ENCODE measurements at regions not wholly inside any gene's neighbourhood (a gene's known extent, or its start where the extent isn't known, plus 50 kb on each side); places are given as distances from the start of the nearest gene placed in this dataset.

DNA sequence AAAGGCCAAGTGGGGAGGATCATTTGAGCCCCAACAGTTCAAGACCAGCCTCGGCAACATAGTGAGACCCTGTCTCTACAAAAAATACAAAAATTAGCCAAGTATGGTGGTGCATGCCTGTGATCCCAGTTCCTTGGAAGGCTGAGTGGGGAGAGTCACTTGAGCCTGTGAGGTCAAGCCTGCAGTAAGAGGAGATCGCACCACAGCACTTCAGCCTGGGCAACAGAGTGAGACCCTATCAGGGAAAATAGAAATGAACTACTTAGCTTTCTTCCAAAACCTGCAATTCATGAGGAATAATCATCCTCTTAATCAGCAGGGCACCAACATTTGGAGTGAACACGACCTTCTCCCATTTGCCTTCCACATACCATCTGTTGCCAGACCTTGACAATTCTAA, 96.1 kb downstream of the OR2K2 start:
- no peak overlapping the region for H3K9ac ChIP-seq (ENCODE audit: low read length in 3 of 3)
- H3K36me3 ChIP-seq (ENCODE audit: control insufficient read depth in 2 of 3, insufficient read depth in 3 of 3, low read length in 3 of 3), result no peaks in the 10 kb centered on the region
- no peaks in the 10 kb centered on the region for H3K9me3 ChIP-seq (ENCODE audit: control insufficient read depth in 2 of 3, insufficient read depth in 1 of 3, low read length in 3 of 3)
- H3K4me3 ChIP-seq (ENCODE audit: low read length in 3 of 3), result no peak overlapping the region
- no peak for TF ChIP-seq CTCF (IDR thresholded peaks at IDR 0.05; ENCODE audit: borderline replicate concordance, extremely low read depth, insufficient read depth)
- DNase-seq (no peak), FAIRE-seq (no peak)
- no peak overlapping the region for H3K27ac ChIP-seq (ENCODE audit: low read depth in 2 of 2, low read length in 2 of 2)
- no peaks in the 10 kb centered on the region for H3K27me3 ChIP-seq (ENCODE audit: control insufficient read depth, insufficient read depth, low read length)
- intact Hi-C loops (cut with DNase I), result no loop called here
- no peaks in the 10 kb centered on the region for H3K4me1 ChIP-seq (ENCODE audit: control insufficient read depth in 2 of 3, insufficient read depth in 2 of 3, low read depth in 1 of 3, low read length in 3 of 3)

- TF ChIP-seq CTCF (IDR thresholded peaks at IDR 0.05; ENCODE audit: borderline replicate concordance, extremely low read depth, insufficient read depth), result no peak
- DNase-seq (peak in 1 of 5 donors; percentile 16), FAIRE-seq (no peak)
- Histone ChIP-seq H3K27me3 (ENCODE audit: control insufficient read depth, insufficient read depth, low read length) (no peaks in the 10 kb centered on the region), H3K9me3 (ENCODE audit: control insufficient read depth in 2 of 3, insufficient read depth in 1 of 3, low read length in 3 of 3) (no peaks in the 10 kb centered on the region), H3K4me1 (ENCODE audit: control insufficient read depth in 2 of 3, insufficient read depth in 2 of 3, low read depth in 1 of 3, low read length in 3 of 3) (no peaks in the 10 kb centered on the region), H3K36me3 (ENCODE audit: control insufficient read depth in 2 of 3, insufficient read depth in 3 of 3, low read length in 3 of 3) (no peaks in the 10 kb centered on the region), H3K27ac (ENCODE audit: low read depth in 2 of 2, low read length in 2 of 2) (no peak overlapping the region), H3K9ac (ENCODE audit: low read length in 3 of 3) (no peak overlapping the region), H3K4me3 (ENCODE audit: low read length in 3 of 3) (no peak overlapping the region)
- intact Hi-C loops (cut with DNase I), result no loop called here
These were observed 96.8 kb downstream of the OR2K2 start for GRCh38 chr9:111232997-111233790.

DNA sequence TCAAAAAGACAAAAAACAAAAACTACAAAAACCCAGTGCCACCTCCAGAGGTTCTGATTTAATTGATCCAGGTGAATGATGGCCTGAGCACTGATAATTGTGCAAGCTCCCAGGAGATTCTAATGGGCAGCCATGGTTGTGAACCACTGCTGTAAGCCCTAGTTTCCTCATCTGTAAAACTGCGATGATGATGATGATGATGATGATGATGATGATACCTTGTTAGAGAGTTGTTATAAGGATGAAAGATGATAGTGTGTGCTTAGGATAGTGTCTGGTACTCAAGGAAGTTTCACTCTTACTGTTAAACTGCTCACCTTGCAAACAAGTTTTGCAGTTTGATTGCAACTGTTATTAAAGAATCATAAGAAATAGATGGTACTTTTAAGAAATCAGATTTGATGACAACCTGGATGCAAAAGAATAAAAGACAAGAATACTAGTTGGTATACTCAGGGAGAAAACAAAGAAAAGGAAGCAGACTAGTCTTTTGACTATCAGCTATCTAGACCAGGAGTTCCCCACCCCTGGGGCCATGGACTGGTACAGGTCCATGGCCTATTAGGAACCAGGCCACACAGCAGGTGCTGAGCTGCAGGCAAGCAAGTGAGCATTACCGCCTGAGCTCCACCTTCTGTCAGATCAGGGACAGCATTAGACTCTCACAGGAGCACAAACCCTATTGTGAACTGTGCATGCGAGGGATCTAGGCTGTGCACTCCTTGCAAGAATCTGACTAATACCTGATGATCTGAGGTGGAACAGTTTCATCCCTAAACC, 98.0 kb downstream of the OR2K2 start:
- Histone ChIP-seq H3K36me3 (ENCODE audit: control insufficient read depth in 2 of 3, insufficient read depth in 3 of 3, low read length in 3 of 3) (no peaks in the 10 kb centered on the region), H3K4me3 (ENCODE audit: low read length in 3 of 3) (no peak overlapping the region), H3K27me3 (ENCODE audit: control insufficient read depth, insufficient read depth, low read length) (no peaks in the 10 kb centered on the region), H3K4me1 (ENCODE audit: control insufficient read depth in 2 of 3, insufficient read depth in 2 of 3, low read depth in 1 of 3, low read length in 3 of 3) (no peaks in the 10 kb centered on the region), H3K27ac (ENCODE audit: low read depth in 2 of 2, low read length in 2 of 2) (no peak overlapping the region), H3K9ac (ENCODE audit: low read length in 3 of 3) (no peak overlapping the region), H3K9me3 (ENCODE audit: control insufficient read depth in 2 of 3, insufficient read depth in 1 of 3, low read length in 3 of 3) (no peaks in the 10 kb centered on the region)
- intact Hi-C loops (cut with DNase I), result no loop called here
- no peak for TF ChIP-seq CTCF (IDR thresholded peaks at IDR 0.05; ENCODE audit: borderline replicate concordance, extremely low read depth, insufficient read depth)
- DNase-seq (no peak), FAIRE-seq (no peak)
